IMR-90 (cell line): ENCODE measurements at regions not wholly inside any gene's neighbourhood (a gene's known extent, or its start where the extent isn't known, plus 50 kb on each side); places are given as distances from the start of the nearest gene placed in this dataset.
"Not testable (repeated sequence)": the region's sequence is repeated elsewhere in the genome, so short reads cannot be mapped to it uniquely, and the experiment has no call there.

Source experiments
- ATAC-seq: fragments of 200-7000 bp; cut with Tn5 transposase; 2 replicates; pipeline ENCODE4 v1.9.1; 2020; ENCODE audit warnings: low read depth, mild to moderate bottlenecking, moderate library complexity
- BruUV-seq: library from RNA; stranded (reverse); fragments of 400-500 nt; replicated peaks from 2 replicates; lab custom pipeline; 2021; lab: Mats Ljungman, UMichigan
- CTCF ChIA-PET: fragments of 300-600 bp; formaldehyde crosslinking; extraction: SDS; loops from one replicate; lab custom pipeline; 2021; ENCODE audit warnings: antibody characterized with exemption; lab: Yijun Ruan, JAX
- POLR2A ChIA-PET: fragments of 300-600 bp; sonication (Branson Sonifier 250); formaldehyde crosslinking; loops from one replicate; lab custom pipeline; 2022; ENCODE audit warnings: antibody characterized with exemption; ENCODE audit not compliant: unreplicated experiment; lab: Charles Lee
- DNase-seq: peaks from one replicate; pipeline ENCODE4 v3.0.0; 2013
- H2AFZ ChIP-seq: replicated peaks from 2 replicates; pipeline ENCODE3; 2013; ENCODE audit warnings: low read length, mild to moderate bottlenecking; ENCODE audit not compliant: poor library complexity
- H2AK5ac ChIP-seq: 2 replicates; pipeline ENCODE4 v1.6.1; 2013; ENCODE audit warnings: low read depth, low read length, inconsistent platforms
- H2AK9ac ChIP-seq: replicated peaks from 2 replicates; pipeline ENCODE3; 2013; ENCODE audit warnings: mild to moderate bottlenecking, low read depth, low read length, moderate library complexity; ENCODE audit not compliant: poor library complexity
- H2BK120ac ChIP-seq: 2 replicates; pipeline ENCODE4 v1.6.1; 2013; ENCODE audit warnings: low read depth, low read length, inconsistent platforms
- H2BK15ac ChIP-seq: 3 replicates; pipeline ENCODE4 v1.6.1; 2013; ENCODE audit warnings: low read depth, low read length, inconsistent platforms
- H2BK20ac ChIP-seq: 2 replicates; pipeline ENCODE4 v1.6.1; 2013; ENCODE audit warnings: low read depth, mild to moderate bottlenecking, inconsistent platforms, low read length, moderate library complexity
- H2BK5ac ChIP-seq: 2 replicates; pipeline ENCODE4 v1.6.1; 2013; ENCODE audit warnings: mild to moderate bottlenecking, low read depth, low read length, inconsistent platforms; ENCODE audit not compliant: poor library complexity, severe bottlenecking
- H3K14ac ChIP-seq: replicated peaks from 2 replicates; pipeline ENCODE4 v1.6.1; 2013; ENCODE audit warnings: low read depth, low read length, inconsistent platforms
- H3K18ac ChIP-seq: 2 replicates; pipeline ENCODE4 v1.6.1; 2013; ENCODE audit warnings: low read depth, low read length, control low read depth
- H3K23ac ChIP-seq: 2 replicates; pipeline ENCODE4 v1.6.1; 2013; ENCODE audit warnings: low read depth, low read length, inconsistent platforms
- H3K27ac ChIP-seq: 2 replicates; pipeline ENCODE4 v1.5.1; 2013; ENCODE audit warnings: mild to moderate bottlenecking, control low read depth, low read length; ENCODE audit not compliant: insufficient read depth
- H3K27me3 ChIP-seq: 2 replicates; pipeline ENCODE4 v1.6.1; 2013; ENCODE audit warnings: low read length; ENCODE audit not compliant: control insufficient read depth, insufficient read depth
- H3K36me3 ChIP-seq: 2 replicates; pipeline ENCODE4 v1.6.1; 2013; ENCODE audit warnings: low read length, mixed read lengths; ENCODE audit not compliant: control insufficient read depth, insufficient read depth
- H3K4ac ChIP-seq: 2 replicates; pipeline ENCODE4 v1.6.1; 2013; ENCODE audit warnings: low read depth, low read length, inconsistent platforms
- H3K4me1 ChIP-seq: 2 replicates; pipeline ENCODE4 v1.6.1; 2013; ENCODE audit warnings: low read length, mixed read lengths; ENCODE audit not compliant: control insufficient read depth, insufficient read depth
- H3K4me2 ChIP-seq: 2 replicates; pipeline ENCODE4 v1.6.1; 2013; ENCODE audit warnings: low read depth, mild to moderate bottlenecking, control low read depth, low read length, moderate library complexity
- H3K4me3 ChIP-seq: 2 replicates; pipeline ENCODE4 v1.5.1; 2013; ENCODE audit warnings: low read depth, mild to moderate bottlenecking, control low read depth, low read length, moderate library complexity; ENCODE audit not compliant: insufficient read depth
- H3K56ac ChIP-seq: 2 replicates; pipeline ENCODE4 v1.6.1; 2013; ENCODE audit warnings: low read length, inconsistent platforms; ENCODE audit not compliant: insufficient read depth; ENCODE audit errors: extremely low read depth
- H3K79me1 ChIP-seq, 2 experiments: 2 replicates each; pipeline ENCODE4 v1.6.1; 2013; ENCODE audit warnings: low read length in 2 of 2, inconsistent platforms in 1 of 2, low read depth in 1 of 2
- H3K9ac ChIP-seq: 2 replicates; pipeline ENCODE4 v1.6.1; 2013; ENCODE audit warnings: low read depth, low read length, control low read depth
- H3K9me1 ChIP-seq: 2 replicates; pipeline ENCODE4 v1.6.1; 2013; ENCODE audit warnings: low read length, inconsistent platforms; ENCODE audit not compliant: insufficient read depth
- H3K9me3 ChIP-seq: 2 replicates; pipeline ENCODE4 v1.6.1; 2013; ENCODE audit warnings: low read length; ENCODE audit not compliant: control insufficient read depth, insufficient read depth
- H4K20me1 ChIP-seq: 2 replicates; pipeline ENCODE4 v1.6.1; 2013; ENCODE audit warnings: low read length, inconsistent platforms; ENCODE audit not compliant: insufficient read depth
- H4K5ac ChIP-seq: 2 replicates; pipeline ENCODE4 v1.6.1; 2013; ENCODE audit warnings: mild to moderate bottlenecking, low read depth, low read length, control low read depth
- H4K8ac ChIP-seq, 2 experiments: 2 replicates each; pipeline ENCODE4 v1.6.1; 2013; ENCODE audit warnings: low read depth in 2 of 2, low read length in 2 of 2, control low read depth in 1 of 2, inconsistent platforms in 1 of 2
- H4K91ac ChIP-seq: 2 replicates; pipeline ENCODE4 v1.6.1; 2013; ENCODE audit warnings: low read depth, low read length, inconsistent platforms; ENCODE audit not compliant: insufficient read depth
- WGBS, 2 experiments: methylation state at CpG; one replicate each; pipeline versions ENCODE4 v1.1.5 to v1.1.7; 2013; ENCODE audit warnings: missing lambda C conversion rate in 2 of 2; ENCODE audit not compliant: insufficient read length in 1 of 2; ENCODE audit errors: extremely low coverage in 2 of 2; 5-methylcytosine and 5-hydroxymethylcytosine counted together
- dilution Hi-C: fragments of 300-500 bp; cut with HindIII; formaldehyde crosslinking; loops from one replicate; pipeline ENCODE4 v1.14.3; 2018; ENCODE audit warnings: low sequenced_read_pairs; ENCODE audit not compliant: unreplicated experiment
- in situ Hi-C: fragments of 300-500 bp; cut with MboI; formaldehyde crosslinking; loops from 3 replicates; pipeline ENCODE4 v1.14.3; 2019; ENCODE audit warnings: low sequenced_read_pairs, inconsistent platforms, mixed read lengths
- intact Hi-C: fragments of 100-400 bp; cut with micrococcal nuclease; formaldehyde crosslinking; loops from 2 replicates; pipeline ENCODE4 v1.10.0; 2022

DNA sequence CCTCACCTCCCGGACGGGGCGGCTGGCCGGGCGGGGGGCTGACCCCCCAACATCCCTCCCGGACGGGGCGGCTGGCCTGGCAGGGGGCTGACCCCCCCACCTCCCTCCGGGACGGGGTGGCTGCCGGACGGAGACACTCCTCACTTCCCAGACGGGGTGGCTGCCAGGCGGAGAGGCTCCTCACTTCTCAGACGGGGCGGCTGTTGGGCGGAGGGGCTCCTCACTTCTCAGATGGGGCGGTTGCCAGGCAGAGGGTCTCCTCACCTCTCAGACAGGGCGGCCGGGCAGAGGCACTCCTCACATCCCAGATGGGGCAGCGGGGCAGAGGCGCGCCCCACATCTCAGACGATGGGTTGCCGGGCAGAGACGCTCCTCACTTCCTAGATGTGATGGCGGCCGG lies 1280.7 kb upstream of the SEL1L start:
- H3K27ac ChIP-seq, H3K9me1 ChIP-seq, H3K9me3 ChIP-seq, BruUV-seq, H2AK9ac ChIP-seq, H3K4me1 ChIP-seq, H2AK5ac ChIP-seq, DNase-seq, in situ Hi-C loops, H2BK15ac ChIP-seq, H2BK120ac ChIP-seq, H3K23ac ChIP-seq, H2BK20ac ChIP-seq, H2BK5ac ChIP-seq, H4K5ac ChIP-seq, H3K14ac ChIP-seq, H2AFZ ChIP-seq, H4K8ac ChIP-seq, H3K4me2 ChIP-seq, ATAC-seq, H3K4ac ChIP-seq, H3K9ac ChIP-seq, H3K79me1 ChIP-seq, H3K4me3 ChIP-seq, H3K27me3 ChIP-seq, H3K56ac ChIP-seq, H4K91ac ChIP-seq, POLR2A ChIA-PET, H4K20me1 ChIP-seq, CTCF ChIA-PET, H3K36me3 ChIP-seq, dilution Hi-C loops, intact Hi-C loops, H3K18ac ChIP-seq: not testable (repeated sequence)
- WGBS, 2 experiments: no CpG with 5 or more reads among the region's 28 CpGs
